Keratinocyte (primary cell): ENCODE measurements at regions not wholly inside any gene's neighbourhood (a gene's known extent, or its start where the extent isn't known, plus 50 kb on each side); places are given as distances from the start of the nearest gene placed in this dataset.

Source experiments
- EZH2 ChIP-seq: IDR thresholded peaks from one replicate; pipeline ENCODE4 v1.6.1; 2012; ENCODE audit warnings: inconsistent platforms, mild to moderate bottlenecking, low read length, moderate library complexity
- TF ChIP-seq, protein P1 (sequence below), 3 experiments: IDR thresholded peaks in 1 of 3; conservative IDR thresholded peaks in 1 of 3; optimal IDR thresholded peaks in 1 of 3; 2 replicates in 2 of 3; 3 replicates in 1 of 3; pipeline versions ENCODE3 to v1.5.1; 2011; ENCODE audit warnings: low read length in 3 of 3, mild to moderate bottlenecking in 3 of 3, moderate library complexity in 2 of 3, control low read depth in 1 of 3, inconsistent platforms in 1 of 3; ENCODE audit not compliant: insufficient read depth in 2 of 3; ENCODE audit errors: extremely low read depth in 1 of 3

GRCh38 chr4:10182446-10183424 lies 66.1 kb upstream of the WDR1 start:
- TF ChIP-seq, protein P1, sequence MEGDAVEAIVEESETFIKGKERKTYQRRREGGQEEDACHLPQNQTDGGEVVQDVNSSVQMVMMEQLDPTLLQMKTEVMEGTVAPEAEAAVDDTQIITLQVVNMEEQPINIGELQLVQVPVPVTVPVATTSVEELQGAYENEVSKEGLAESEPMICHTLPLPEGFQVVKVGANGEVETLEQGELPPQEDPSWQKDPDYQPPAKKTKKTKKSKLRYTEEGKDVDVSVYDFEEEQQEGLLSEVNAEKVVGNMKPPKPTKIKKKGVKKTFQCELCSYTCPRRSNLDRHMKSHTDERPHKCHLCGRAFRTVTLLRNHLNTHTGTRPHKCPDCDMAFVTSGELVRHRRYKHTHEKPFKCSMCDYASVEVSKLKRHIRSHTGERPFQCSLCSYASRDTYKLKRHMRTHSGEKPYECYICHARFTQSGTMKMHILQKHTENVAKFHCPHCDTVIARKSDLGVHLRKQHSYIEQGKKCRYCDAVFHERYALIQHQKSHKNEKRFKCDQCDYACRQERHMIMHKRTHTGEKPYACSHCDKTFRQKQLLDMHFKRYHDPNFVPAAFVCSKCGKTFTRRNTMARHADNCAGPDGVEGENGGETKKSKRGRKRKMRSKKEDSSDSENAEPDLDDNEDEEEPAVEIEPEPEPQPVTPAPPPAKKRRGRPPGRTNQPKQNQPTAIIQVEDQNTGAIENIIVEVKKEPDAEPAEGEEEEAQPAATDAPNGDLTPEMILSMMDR (optimal IDR thresholded peaks at IDR 0.05 in 1 of 3, IDR thresholded peaks at IDR 0.05 in 1 of 3, conservative IDR thresholded peaks at IDR 0.05 in 1 of 3; ENCODE audit: extremely low read depth in 1 of 3, insufficient read depth in 2 of 3, low read length in 3 of 3), result no peak
- TF ChIP-seq EZH2, result no peak
